Stimulated activated naive B cell treated with anti-CD40 and anti-IgM and Interleukin-4, amounts not matched to agents 10 μg/mL and 1 μg/mL and 100 μg/mL, for 72 hours (primary cell): ENCODE measurements at regions not wholly inside any gene's neighbourhood (a gene's known extent, or its start where the extent isn't known, plus 50 kb on each side); places are given as distances from the start of the nearest gene placed in this dataset.

Experiments used
- ATAC-seq, 2 donors: fragments of 150-1000 bp; cut with Tn5 transposase; replicated peaks; 2 replicates each; pipeline ENCODE4 v1.10.0; 2021; ENCODE audit warnings: moderate library complexity in 1 of 2
- DNase-seq: peaks from one replicate; pipeline ENCODE4 v3.0.0; 2021
- H3K27ac Mint-ChIP-seq: one replicate; pipeline ENCODE4 v1.8.0; 2022; ENCODE audit warnings: mild to moderate bottlenecking, mixed read lengths
- H3K27me3 Mint-ChIP-seq, 2 donors: one replicate each; pipeline ENCODE4 v1.8.0; 2022; ENCODE audit warnings: mixed read lengths in 2 of 2
- H3K36me3 Mint-ChIP-seq, 2 donors: one replicate each; pipeline ENCODE4 v1.8.0; 2022; ENCODE audit warnings: mixed read lengths in 2 of 2, mild to moderate bottlenecking in 1 of 2
- H3K4me1 Mint-ChIP-seq, 2 donors: one replicate each; pipeline ENCODE4 v1.8.0; 2022; ENCODE audit warnings: mixed read lengths in 2 of 2, mild to moderate bottlenecking in 1 of 2
- H3K4me3 Mint-ChIP-seq, 2 donors: one replicate each; pipeline ENCODE4 v1.8.0; 2022; ENCODE audit warnings: mild to moderate bottlenecking in 2 of 2, mixed read lengths in 2 of 2, moderate library complexity in 1 of 2
- H3K9me3 Mint-ChIP-seq, 2 donors: one replicate each; pipeline ENCODE4 v1.8.0; 2022; ENCODE audit warnings: mixed read lengths in 2 of 2, mild to moderate bottlenecking in 1 of 2

- H3K27ac Mint-ChIP-seq, result peak overlapping the region; percentile 20
- no peaks in the 10 kb centered on the region for H3K36me3 Mint-ChIP-seq
- peaks cover 13 to 18% of the 10 kb centered on the region in 2 donors for H3K4me1 Mint-ChIP-seq
- H3K27me3 Mint-ChIP-seq, result no peaks in the 10 kb centered on the region
- no peak overlapping the region for H3K4me3 Mint-ChIP-seq
- ATAC-seq, result no peak
- no peaks in the 10 kb centered on the region for H3K9me3 Mint-ChIP-seq
- DNase-seq, result no peak
Observed at GRCh38 chr2:60047944-60048525, 505.4 kb downstream of the BCL11A start.

GRCh38 chr2:60047347-60047746 is 506.1 kb downstream of the BCL11A start:
- no peak for ATAC-seq
- Mint-ChIP-seq H3K36me3 (no peaks in the 10 kb centered on the region), H3K9me3 (no peaks in the 10 kb centered on the region), H3K27ac (no peak overlapping the region), H3K4me3 (no peak overlapping the region), H3K4me1 (peaks cover 13 to 18% of the 10 kb centered on the region in 2 donors), H3K27me3 (no peaks in the 10 kb centered on the region)
- no peak for DNase-seq

- no peak for ATAC-seq
- Mint-ChIP-seq H3K36me3 (no peaks in the 10 kb centered on the region), H3K27ac (no peak overlapping the region), H3K9me3 (no peaks in the 10 kb centered on the region), H3K4me1 (peaks cover 5 to 18% of the 10 kb centered on the region in 2 donors), H3K4me3 (no peak overlapping the region), H3K27me3 (no peaks in the 10 kb centered on the region)
- no peak for DNase-seq
Observed at GRCh38 chr2:60046529-60046928, 506.9 kb downstream of the BCL11A start.

- H3K4me3 Mint-ChIP-seq, result no peak overlapping the region
- no peaks in the 10 kb centered on the region for H3K9me3 Mint-ChIP-seq
- DNase-seq (no peak), ATAC-seq (no peak)
- H3K4me1 Mint-ChIP-seq, result peaks cover 4 to 18% of the 10 kb centered on the region in 2 donors
- no peaks in the 10 kb centered on the region for H3K36me3 Mint-ChIP-seq
- H3K27ac Mint-ChIP-seq, result no peak overlapping the region
- no peaks in the 10 kb centered on the region for H3K27me3 Mint-ChIP-seq
Observed at GRCh38 chr2:60045456-60045855, 508.0 kb downstream of the BCL11A start.

DNA sequence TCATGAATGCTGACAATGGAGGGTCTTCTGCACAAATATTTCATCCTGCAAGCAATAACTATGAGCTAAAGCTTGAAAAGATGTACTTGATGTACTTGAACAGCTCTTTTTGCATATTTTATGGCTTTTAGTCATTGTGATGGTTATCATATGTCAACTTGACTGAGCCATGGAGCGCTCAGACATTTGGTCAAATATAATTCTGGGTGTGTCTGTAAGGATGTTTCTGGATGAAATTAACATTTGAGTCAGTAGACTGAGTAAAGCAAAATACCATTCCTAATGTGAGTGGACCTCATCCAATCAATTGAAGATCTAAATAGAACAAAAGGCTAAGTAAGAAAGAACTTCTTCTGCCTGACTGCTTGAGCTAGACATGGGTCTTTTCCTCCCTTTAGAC is 509.0 kb downstream of the BCL11A start:
- H3K4me3 Mint-ChIP-seq, result no peak overlapping the region
- DNase-seq (no peak), ATAC-seq (no peak)
- H3K27me3 Mint-ChIP-seq, result no peaks in the 10 kb centered on the region
- H3K36me3 Mint-ChIP-seq, result peaks cover 0 to 2% of the 10 kb centered on the region in 2 donors
- no peak overlapping the region for H3K27ac Mint-ChIP-seq
- peaks cover 0 to 2% of the 10 kb centered on the region in 2 donors for H3K9me3 Mint-ChIP-seq
- peaks cover 4 to 18% of the 10 kb centered on the region in 2 donors for H3K4me1 Mint-ChIP-seq

GRCh38 chr2:60042023-60042422 is 511.4 kb downstream of the BCL11A start:
- Mint-ChIP-seq H3K36me3 (peaks cover 0 to 2% of the 10 kb centered on the region in 2 donors), H3K27ac (no peak overlapping the region), H3K4me3 (no peak overlapping the region), H3K4me1 (peaks cover 4 to 18% of the 10 kb centered on the region in 2 donors), H3K27me3 (no peaks in the 10 kb centered on the region), H3K9me3 (peaks cover 0 to 2% of the 10 kb centered on the region in 2 donors)
- ATAC-seq (no peak), DNase-seq (no peak)

GRCh38 chr2:60033325-60033724 is 520.1 kb downstream of the BCL11A start:
- H3K36me3 Mint-ChIP-seq, result peaks cover 9 to 13% of the 10 kb centered on the region in 2 donors
- H3K4me3 Mint-ChIP-seq, result no peak overlapping the region
- H3K27me3 Mint-ChIP-seq, result no peaks in the 10 kb centered on the region
- H3K4me1 Mint-ChIP-seq, result no peaks in the 10 kb centered on the region
- ATAC-seq (no peak), DNase-seq (no peak)
- H3K27ac Mint-ChIP-seq, result no peak overlapping the region
- H3K9me3 Mint-ChIP-seq, result peaks cover 26 to 27% of the 10 kb centered on the region in 2 donors

DNA sequence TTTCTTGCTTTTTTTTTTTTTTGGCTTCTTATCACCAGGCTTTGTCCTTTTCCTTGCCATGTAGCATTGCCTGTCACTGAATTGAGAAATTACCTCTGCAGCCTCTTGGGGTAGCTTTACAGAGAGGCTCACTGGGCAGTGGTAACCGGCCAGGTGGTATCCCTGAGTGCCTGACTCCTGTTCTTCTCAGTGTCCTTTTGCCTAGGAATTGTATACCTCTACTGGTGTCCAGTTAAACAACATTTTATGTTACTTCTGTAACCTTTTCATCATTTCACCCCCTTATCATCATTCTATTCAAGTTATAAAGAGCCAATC is 523.9 kb downstream of the BCL11A start:
- no peak for ATAC-seq
- H3K4me1 Mint-ChIP-seq, result peaks cover under 1 to 5% of the 10 kb centered on the region in 2 donors
- peaks cover 23 to 27% of the 10 kb centered on the region in 2 donors for H3K9me3 Mint-ChIP-seq
- H3K4me3 Mint-ChIP-seq, result no peak overlapping the region
- no peaks in the 10 kb centered on the region for H3K27me3 Mint-ChIP-seq
- no peak overlapping the region for H3K27ac Mint-ChIP-seq
- H3K36me3 Mint-ChIP-seq, result peaks cover 9 to 13% of the 10 kb centered on the region in 2 donors
- no peak for DNase-seq

DNA sequence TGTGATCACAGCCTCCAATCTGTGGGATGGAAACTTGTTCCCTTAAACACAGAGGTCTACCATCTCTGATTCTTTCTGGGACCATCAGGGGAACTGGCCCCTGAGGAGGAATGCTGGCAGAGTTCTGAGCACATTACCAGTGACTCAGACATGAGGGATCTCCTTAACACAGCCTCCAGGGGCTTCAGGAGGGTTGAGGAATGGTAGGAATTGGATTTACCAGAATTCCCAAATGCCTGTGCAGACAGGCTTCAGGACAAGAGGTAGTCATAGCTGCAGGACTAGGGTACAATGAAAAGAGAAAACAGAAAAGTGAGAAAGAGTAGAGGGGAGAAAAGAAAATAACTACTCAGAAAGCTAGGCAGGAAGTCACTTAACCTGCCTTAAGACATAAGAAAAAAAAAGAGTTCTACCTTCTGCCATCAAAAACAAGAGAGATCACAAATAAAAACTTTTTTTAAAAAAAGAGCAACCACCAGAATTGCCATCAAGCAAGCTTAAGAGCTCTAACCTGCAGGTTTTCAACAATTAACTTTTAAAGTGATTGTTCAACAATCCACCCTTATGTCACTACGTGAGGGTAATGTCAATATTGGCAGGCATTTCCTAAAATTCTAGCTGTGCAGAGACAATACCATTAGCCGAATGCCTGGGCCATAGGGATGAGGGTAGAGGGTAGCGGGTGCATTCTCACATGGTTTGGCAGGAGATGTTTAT is 524.4 kb downstream of the BCL11A start:
- ATAC-seq (no peak), DNase-seq (no peak)
- no peaks in the 10 kb centered on the region for H3K27me3 Mint-ChIP-seq
- peaks cover 21 to 27% of the 10 kb centered on the region in 2 donors for H3K9me3 Mint-ChIP-seq
- peaks cover 5 to 10% of the 10 kb centered on the region in 2 donors for H3K4me1 Mint-ChIP-seq
- peaks cover 9 to 13% of the 10 kb centered on the region in 2 donors for H3K36me3 Mint-ChIP-seq
- H3K4me3 Mint-ChIP-seq, result no peak overlapping the region
- no peak overlapping the region for H3K27ac Mint-ChIP-seq

- Mint-ChIP-seq H3K9me3 (peaks cover 6 to 7% of the 10 kb centered on the region in 2 donors), H3K36me3 (peaks cover 2% of the 10 kb centered on the region in 2 donors), H3K4me1 (peaks cover 13 to 22% of the 10 kb centered on the region in 2 donors), H3K27me3 (no peaks in the 10 kb centered on the region), H3K27ac (no peak overlapping the region), H3K4me3 (no peak overlapping the region)
- ATAC-seq (no peak), DNase-seq (no peak)
Observed at GRCh38 chr2:60025496-60025895, 528.0 kb downstream of the BCL11A start.

- no peaks in the 10 kb centered on the region for H3K27me3 Mint-ChIP-seq
- H3K4me1 Mint-ChIP-seq, result peaks cover 13 to 22% of the 10 kb centered on the region in 2 donors
- DNase-seq, result peak; percentile 6
- ATAC-seq, result peak; percentile 96
- H3K9me3 Mint-ChIP-seq, result peaks cover 3% of the 10 kb centered on the region in 2 donors
- peak overlapping the region; percentile 38 for H3K27ac Mint-ChIP-seq
- H3K36me3 Mint-ChIP-seq, result peaks cover 2 to 6% of the 10 kb centered on the region in 2 donors
- H3K4me3 Mint-ChIP-seq, result peak overlapping the region; percentile 52 to 53
Observed at GRCh38 chr2:60023256-60023985, 530.0 kb downstream of the BCL11A start.

DNA sequence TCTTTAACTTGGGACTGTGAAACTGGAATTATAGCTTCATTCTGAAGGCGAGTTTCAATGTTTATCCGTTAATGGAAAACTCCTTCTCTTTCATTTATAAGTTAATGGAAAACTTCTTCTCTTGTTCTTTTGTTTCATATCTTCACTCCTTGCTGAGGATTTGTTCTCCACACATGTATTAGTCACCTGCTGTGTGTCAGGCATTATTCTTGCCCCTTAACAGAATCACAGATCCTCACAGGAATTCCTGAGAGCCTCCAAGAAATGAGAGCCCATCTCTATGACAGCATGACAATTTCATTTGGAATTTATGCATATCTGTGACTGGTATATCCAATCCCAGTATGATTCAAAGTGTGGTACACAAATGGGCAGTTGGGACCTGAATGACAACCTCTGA is 545.8 kb downstream of the BCL11A start:
- H3K36me3 Mint-ChIP-seq, result no peaks in the 10 kb centered on the region
- DNase-seq (no peak), ATAC-seq (no peak)
- no peak overlapping the region for H3K4me3 Mint-ChIP-seq
- no peak overlapping the region for H3K27ac Mint-ChIP-seq
- no peaks in the 10 kb centered on the region for H3K27me3 Mint-ChIP-seq
- H3K4me1 Mint-ChIP-seq, result peaks cover 0 to 5% of the 10 kb centered on the region in 2 donors
- H3K9me3 Mint-ChIP-seq, result peaks cover 0 to 1% of the 10 kb centered on the region in 2 donors

- Mint-ChIP-seq H3K27me3 (no peaks in the 10 kb centered on the region), H3K4me3 (no peak overlapping the region), H3K27ac (no peak overlapping the region), H3K9me3 (no peaks in the 10 kb centered on the region), H3K36me3 (no peaks in the 10 kb centered on the region), H3K4me1 (peaks cover 12 to 32% of the 10 kb centered on the region in 2 donors)
- DNase-seq (no peak), ATAC-seq (no peak)
Observed at GRCh38 chr2:60003076-60003475, 550.4 kb downstream of the BCL11A start.

DNA sequence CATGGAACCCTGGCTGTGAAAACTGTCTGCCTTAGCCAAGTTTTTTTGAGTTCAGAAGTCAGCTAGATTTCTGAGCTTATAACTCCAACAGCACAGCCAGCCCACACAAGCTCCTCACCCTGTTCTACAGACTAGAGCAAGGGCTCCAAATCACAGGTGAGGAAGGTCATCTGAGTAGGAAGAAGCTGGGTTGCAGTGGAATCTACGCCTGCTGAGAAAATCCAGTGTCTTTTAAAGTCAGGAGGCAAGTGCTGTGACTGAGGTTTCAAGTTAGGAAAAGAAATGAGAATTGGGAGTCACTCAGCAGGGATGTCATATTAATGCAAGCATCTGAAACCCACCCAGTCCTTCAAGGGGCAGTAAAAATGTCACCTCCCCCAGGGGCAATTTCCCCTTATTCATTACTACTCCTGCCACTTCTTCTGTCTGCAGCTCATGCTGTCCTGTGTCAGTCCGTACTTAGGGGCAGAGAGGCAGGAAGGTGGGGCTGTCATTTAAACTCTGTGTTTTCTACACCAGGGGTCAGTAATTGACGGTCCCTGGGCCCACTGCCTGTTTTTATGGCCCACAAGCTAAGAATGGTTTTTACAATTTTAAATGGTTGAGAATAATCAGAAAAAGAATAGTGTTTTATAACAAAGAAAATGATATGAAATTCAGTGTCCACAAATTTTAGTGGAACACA is 551.1 kb downstream of the BCL11A start:
- Mint-ChIP-seq H3K27ac (no peak overlapping the region), H3K4me1 (peaks cover 19 to 38% of the 10 kb centered on the region in 2 donors), H3K9me3 (no peaks in the 10 kb centered on the region), H3K4me3 (no peak overlapping the region), H3K27me3 (no peaks in the 10 kb centered on the region), H3K36me3 (no peaks in the 10 kb centered on the region)
- no peak for ATAC-seq
- DNase-seq, result no peak
